ENCODE measurements at regions not wholly inside any gene's neighbourhood (a gene's known extent, or its start where the extent isn't known, plus 50 kb on each side); places are given as distances from the start of the nearest gene placed in this dataset.

DNA sequence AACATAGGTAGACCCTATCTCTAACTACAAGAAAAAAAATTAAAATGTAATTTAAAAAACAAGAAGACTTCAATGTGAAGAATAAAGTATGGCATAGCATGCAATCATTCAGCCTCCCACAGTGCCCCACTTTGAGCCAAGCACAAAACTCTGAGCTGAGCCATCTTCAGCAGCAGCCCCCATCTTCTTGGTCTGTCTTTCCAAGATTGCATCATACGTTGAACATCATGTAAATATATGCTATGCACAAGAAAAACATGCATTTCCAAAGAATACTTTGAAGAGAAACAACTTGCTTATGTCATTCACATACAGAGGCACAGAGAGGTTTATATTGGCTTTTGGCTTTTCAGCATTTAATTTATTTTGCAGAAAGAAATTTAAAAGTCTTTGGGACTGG lies 105.8 kb upstream of the TMPO start:
- no peaks in the 10 kb centered on the region for H3K9me3 ChIP-seq (ENCODE audit: control insufficient read depth, insufficient read depth, low read length)
- peaks cover 9% of the 10 kb centered on the region for H3K27me3 ChIP-seq (ENCODE audit: control insufficient read depth, low read length)
- H3K4me3 ChIP-seq (ENCODE audit: low read length): no peak overlapping the region
- H3K79me2 ChIP-seq (ENCODE audit: control insufficient read depth, low read length): no peaks in the 10 kb centered on the region
- H3F3A ChIP-seq (ENCODE audit: control insufficient read depth, insufficient read depth): no peaks in the 10 kb centered on the region
- no peaks in the 10 kb centered on the region for H3K4me1 ChIP-seq (ENCODE audit: control insufficient read depth, low read length)
- H3K27ac ChIP-seq (ENCODE audit: low read depth, low read length): no peak overlapping the region
- no peaks in the 10 kb centered on the region for H4K20me1 ChIP-seq (ENCODE audit: control insufficient read depth, insufficient read depth, low read depth, low read length)
- TF ChIP-seq, protein P1, sequence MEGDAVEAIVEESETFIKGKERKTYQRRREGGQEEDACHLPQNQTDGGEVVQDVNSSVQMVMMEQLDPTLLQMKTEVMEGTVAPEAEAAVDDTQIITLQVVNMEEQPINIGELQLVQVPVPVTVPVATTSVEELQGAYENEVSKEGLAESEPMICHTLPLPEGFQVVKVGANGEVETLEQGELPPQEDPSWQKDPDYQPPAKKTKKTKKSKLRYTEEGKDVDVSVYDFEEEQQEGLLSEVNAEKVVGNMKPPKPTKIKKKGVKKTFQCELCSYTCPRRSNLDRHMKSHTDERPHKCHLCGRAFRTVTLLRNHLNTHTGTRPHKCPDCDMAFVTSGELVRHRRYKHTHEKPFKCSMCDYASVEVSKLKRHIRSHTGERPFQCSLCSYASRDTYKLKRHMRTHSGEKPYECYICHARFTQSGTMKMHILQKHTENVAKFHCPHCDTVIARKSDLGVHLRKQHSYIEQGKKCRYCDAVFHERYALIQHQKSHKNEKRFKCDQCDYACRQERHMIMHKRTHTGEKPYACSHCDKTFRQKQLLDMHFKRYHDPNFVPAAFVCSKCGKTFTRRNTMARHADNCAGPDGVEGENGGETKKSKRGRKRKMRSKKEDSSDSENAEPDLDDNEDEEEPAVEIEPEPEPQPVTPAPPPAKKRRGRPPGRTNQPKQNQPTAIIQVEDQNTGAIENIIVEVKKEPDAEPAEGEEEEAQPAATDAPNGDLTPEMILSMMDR (IDR thresholded peaks at IDR 0.05; ENCODE audit: low read depth, low read length, poor library complexity, severe bottlenecking): no peak
- TF ChIP-seq EZH2phosphoT487 (IDR thresholded peaks at IDR 0.05; ENCODE audit: borderline replicate concordance, low read length): no peak
- no peaks in the 10 kb centered on the region for H3K36me3 ChIP-seq (ENCODE audit: control insufficient read depth, low read length)
- no peaks in the 10 kb centered on the region for H3K9me2 ChIP-seq (replicated peaks; ENCODE audit: control insufficient read depth, low read length)
- no peak overlapping the region for H3K4me2 ChIP-seq (ENCODE audit: low read length)

DNA sequence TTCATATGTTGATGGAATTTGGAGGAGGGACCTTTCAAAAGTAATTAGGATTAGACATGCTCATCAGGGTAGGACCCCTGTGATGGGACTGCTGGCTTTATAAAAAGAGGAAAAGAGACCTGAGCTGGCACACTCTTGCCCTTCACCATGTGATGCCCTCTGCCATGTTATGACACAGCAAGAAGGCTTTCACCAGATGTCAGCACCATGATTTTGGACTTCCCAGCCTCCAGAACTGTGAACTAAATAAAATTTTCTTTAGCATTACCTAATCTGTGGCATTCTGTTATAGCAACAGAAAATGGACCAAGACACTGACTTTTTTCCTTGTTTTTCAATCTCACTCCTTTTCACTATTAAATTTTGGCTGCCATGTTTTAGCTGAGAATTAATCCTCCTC lies 105.0 kb upstream of the TMPO start:
- H3F3A ChIP-seq (ENCODE audit: control insufficient read depth, insufficient read depth): no peaks in the 10 kb centered on the region
- H3K9me2 ChIP-seq (replicated peaks; ENCODE audit: control insufficient read depth, low read length): no peaks in the 10 kb centered on the region
- H3K27me3 ChIP-seq (ENCODE audit: control insufficient read depth, low read length): peaks cover 13% of the 10 kb centered on the region
- no peaks in the 10 kb centered on the region for H4K20me1 ChIP-seq (ENCODE audit: control insufficient read depth, insufficient read depth, low read depth, low read length)
- no peak overlapping the region for H3K4me3 ChIP-seq (ENCODE audit: low read length)
- H3K36me3 ChIP-seq (ENCODE audit: control insufficient read depth, low read length): no peaks in the 10 kb centered on the region
- H3K9me3 ChIP-seq (ENCODE audit: control insufficient read depth, insufficient read depth, low read length): no peaks in the 10 kb centered on the region
- H3K4me2 ChIP-seq (ENCODE audit: low read length): no peak overlapping the region
- no peaks in the 10 kb centered on the region for H3K79me2 ChIP-seq (ENCODE audit: control insufficient read depth, low read length)
- no peak overlapping the region for H3K27ac ChIP-seq (ENCODE audit: low read depth, low read length)
- no peak for TF ChIP-seq EZH2phosphoT487 (IDR thresholded peaks at IDR 0.05; ENCODE audit: borderline replicate concordance, low read length)
- TF ChIP-seq, protein P1 (IDR thresholded peaks at IDR 0.05; ENCODE audit: low read depth, low read length, poor library complexity, severe bottlenecking): no peak
- no peaks in the 10 kb centered on the region for H3K4me1 ChIP-seq (ENCODE audit: control insufficient read depth, low read length)

GRCh38 chr12:98416845-98417244 lies 98.5 kb upstream of the TMPO start:
- H3K79me2 ChIP-seq (ENCODE audit: control insufficient read depth, low read length): no peaks in the 10 kb centered on the region
- no peaks in the 10 kb centered on the region for H3K9me2 ChIP-seq (replicated peaks; ENCODE audit: control insufficient read depth, low read length)
- H3K4me2 ChIP-seq (ENCODE audit: low read length): no peak overlapping the region
- no peaks in the 10 kb centered on the region for H4K20me1 ChIP-seq (ENCODE audit: control insufficient read depth, insufficient read depth, low read depth, low read length)
- H3K36me3 ChIP-seq (ENCODE audit: control insufficient read depth, low read length): no peaks in the 10 kb centered on the region
- no peaks in the 10 kb centered on the region for H3K4me1 ChIP-seq (ENCODE audit: control insufficient read depth, low read length)
- H3K27me3 ChIP-seq (ENCODE audit: control insufficient read depth, low read length): peaks cover 6% of the 10 kb centered on the region; the same call in 1 of the 2 replicates
- H3K4me3 ChIP-seq (ENCODE audit: low read length): no peak overlapping the region
- no peak overlapping the region for H3K27ac ChIP-seq (ENCODE audit: low read depth, low read length)
- TF ChIP-seq EZH2phosphoT487 (IDR thresholded peaks at IDR 0.05; ENCODE audit: borderline replicate concordance, low read length): no peak
- TF ChIP-seq, protein P1 (IDR thresholded peaks at IDR 0.05; ENCODE audit: low read depth, low read length, poor library complexity, severe bottlenecking): no peak
- H3F3A ChIP-seq (ENCODE audit: control insufficient read depth, insufficient read depth): no peaks in the 10 kb centered on the region
- H3K9me3 ChIP-seq (ENCODE audit: control insufficient read depth, insufficient read depth, low read length): no peaks in the 10 kb centered on the region

DNA sequence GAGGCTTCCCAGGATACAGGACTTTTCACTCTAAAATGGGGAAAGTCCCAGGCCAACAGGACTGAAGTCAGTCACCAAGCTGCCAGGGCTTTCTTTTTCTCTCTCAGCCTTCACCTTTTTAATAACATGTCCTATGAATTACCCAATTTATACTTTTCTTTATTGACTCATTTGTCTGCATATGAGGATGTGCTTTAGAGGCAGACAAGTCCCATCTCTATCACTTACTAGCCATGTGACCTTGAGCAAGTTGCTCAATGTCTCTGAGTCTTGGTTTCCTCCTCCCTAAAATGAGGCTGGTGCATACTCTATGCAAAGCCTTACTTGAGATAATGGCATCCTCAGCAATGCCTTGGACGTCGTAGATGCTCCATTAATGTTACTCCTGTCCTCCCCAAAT lies 98.1 kb upstream of the TMPO start:
- Histone ChIP-seq H3K4me2 (ENCODE audit: low read length) (no peak overlapping the region), H4K20me1 (ENCODE audit: control insufficient read depth, insufficient read depth, low read depth, low read length) (no peaks in the 10 kb centered on the region), H3K27me3 (ENCODE audit: control insufficient read depth, low read length) (peaks cover 6% of the 10 kb centered on the region; the same call in 1 of the 2 replicates), H3K9me3 (ENCODE audit: control insufficient read depth, insufficient read depth, low read length) (no peaks in the 10 kb centered on the region), H3K36me3 (ENCODE audit: control insufficient read depth, low read length) (no peaks in the 10 kb centered on the region), H3K79me2 (ENCODE audit: control insufficient read depth, low read length) (no peaks in the 10 kb centered on the region), H3K27ac (ENCODE audit: low read depth, low read length) (no peak overlapping the region), H3F3A (ENCODE audit: control insufficient read depth, insufficient read depth) (no peaks in the 10 kb centered on the region), H3K9me2 (replicated peaks; ENCODE audit: control insufficient read depth, low read length) (no peaks in the 10 kb centered on the region), H3K4me1 (ENCODE audit: control insufficient read depth, low read length) (no peaks in the 10 kb centered on the region), H3K4me3 (ENCODE audit: low read length) (no peak overlapping the region)
- no peak for TF ChIP-seq EZH2phosphoT487 (IDR thresholded peaks at IDR 0.05; ENCODE audit: borderline replicate concordance, low read length)
- TF ChIP-seq, protein P1 (IDR thresholded peaks at IDR 0.05; ENCODE audit: low read depth, low read length, poor library complexity, severe bottlenecking): no peak

Data from DOHH2 (cell line).